Right atrium auricular region (tissue), 2 donors: ENCODE measurements at regions not wholly inside any gene's neighbourhood (a gene's known extent, or its start where the extent isn't known, plus 50 kb on each side); places are given as distances from the start of the nearest gene placed in this dataset.

Source experiments
- DNase-seq: peaks from one replicate; pipeline ENCODE4 v3.0.0-alpha.2; 2019; ENCODE audit warnings: low spot score
- H3K27ac ChIP-seq, 2 donors: fragments of 200-600 bp; sonication (generic); 1 replicate in 1 of 2; 2 replicates in 1 of 2; pipeline ENCODE4 v1.5.1; 2016 to 2019
- H3K27me3 ChIP-seq, 2 donors: fragments of 200-600 bp; sonication (generic); one replicate each; pipeline versions ENCODE4 v1.5.1 to v1.6.0; 2017 to 2019
- H3K36me3 ChIP-seq: fragments of 200-600 bp; sonication (generic); one replicate; pipeline ENCODE4 v1.5.1; 2016
- H3K4me1 ChIP-seq, 2 donors: fragments of 200-600 bp; sonication (generic); one replicate each; pipeline versions ENCODE4 v1.5.1 to v1.6.0; 2017 to 2019
- H3K4me3 ChIP-seq, 2 donors: fragments of 200-600 bp; sonication (generic); 1 replicate in 1 of 2; 2 replicates in 1 of 2; pipeline ENCODE4 v1.5.1; 2017 to 2019; ENCODE audit warnings: mild to moderate bottlenecking in 1 of 2, moderate library complexity in 1 of 2
- H3K9me3 ChIP-seq, 2 donors: fragments of 200-600 bp; sonication (generic); one replicate each; pipeline ENCODE4 v1.5.1; 2019
- CTCF ChIP-seq, 2 donors: fragments of 200-600 bp; sonication (generic); IDR thresholded peaks; one replicate each; pipeline ENCODE4 v1.5.1; 2019; ENCODE audit warnings: antibody characterized with exemption in 2 of 2

GRCh38 chr12:102570256-102570655 lies 89.9 kb upstream of the IGF1 start:
- Histone ChIP-seq H3K27ac (no peak overlapping the region), H3K4me1 (no peaks in the 10 kb centered on the region), H3K9me3 (no peaks in the 10 kb centered on the region), H3K36me3 (no peaks in the 10 kb centered on the region), H3K4me3 (no peak overlapping the region), H3K27me3 (no peaks in the 10 kb centered on the region)
- DNase-seq: no peak
- TF ChIP-seq CTCF (IDR thresholded peaks at IDR 0.05): no peak

- Histone ChIP-seq H3K27me3 (no peaks in the 10 kb centered on the region), H3K36me3 (no peaks in the 10 kb centered on the region), H3K4me1 (no peaks in the 10 kb centered on the region), H3K9me3 (no peaks in the 10 kb centered on the region), H3K27ac (no peak overlapping the region), H3K4me3 (no peak overlapping the region)
- no peak for TF ChIP-seq CTCF (IDR thresholded peaks at IDR 0.05)
- no peak for DNase-seq
Measured at GRCh38 chr12:102569803-102570202, 89.4 kb upstream of the IGF1 start.

- no peaks in the 10 kb centered on the region for H3K36me3 ChIP-seq
Measured at GRCh38 chr12:102568276-102568675, 87.9 kb upstream of the IGF1 start.

GRCh38 chr12:102567031-102567985 lies 86.9 kb upstream of the IGF1 start:
- Histone ChIP-seq H3K9me3 (no peaks in the 10 kb centered on the region), H3K27me3 (no peaks in the 10 kb centered on the region), H3K4me3 (no peak overlapping the region), H3K36me3 (no peaks in the 10 kb centered on the region), H3K4me1 (no peaks in the 10 kb centered on the region), H3K27ac (no peak overlapping the region)
- TF ChIP-seq CTCF (IDR thresholded peaks at IDR 0.05): no peak
- DNase-seq: no peak

More at GRCh38 chr12:102568276-102568675, 87.9 kb upstream of the IGF1 start:
- Histone ChIP-seq H3K9me3 (no peaks in the 10 kb centered on the region), H3K4me3 (no peak overlapping the region), H3K27me3 (no peaks in the 10 kb centered on the region), H3K27ac (no peak overlapping the region), H3K4me1 (no peaks in the 10 kb centered on the region)
- TF ChIP-seq CTCF (IDR thresholded peaks at IDR 0.05): no peak
- DNase-seq: no peak

- DNase-seq: no peak
- H3K27ac ChIP-seq: no peak overlapping the region
- no peaks in the 10 kb centered on the region for H3K36me3 ChIP-seq
- H3K9me3 ChIP-seq: no peaks in the 10 kb centered on the region
- H3K27me3 ChIP-seq: no peaks in the 10 kb centered on the region
- H3K4me1 ChIP-seq: no peaks in the 10 kb centered on the region
- TF ChIP-seq CTCF (IDR thresholded peaks at IDR 0.05): no peak
- no peak overlapping the region for H3K4me3 ChIP-seq
Measured at GRCh38 chr12:102565555-102565954, 85.2 kb upstream of the IGF1 start.
